H9 (cell line): ENCODE measurements at regions not wholly inside any gene's neighbourhood (a gene's known extent, or its start where the extent isn't known, plus 50 kb on each side); places are given as distances from the start of the nearest gene placed in this dataset.

Source experiments
- DNase-seq: peaks from one replicate; pipeline ENCODE4 v3.0.0-alpha.2; 2017
- H2AFZ ChIP-seq: one replicate; pipeline ENCODE4 v1.6.1; 2013; ENCODE audit warnings: mild to moderate bottlenecking, low read length, control low read depth, moderate library complexity
- H2AK5ac ChIP-seq: 2 replicates; pipeline ENCODE4 v1.6.1; 2013; ENCODE audit warnings: low read length, control low read depth, mixed read lengths; ENCODE audit not compliant: insufficient read length
- H2BK120ac ChIP-seq: one replicate; pipeline ENCODE4 v1.6.1; 2013; ENCODE audit warnings: low read depth, mild to moderate bottlenecking, low read length, control low read depth, inconsistent platforms; ENCODE audit not compliant: poor library complexity, severe bottlenecking
- H2BK12ac ChIP-seq: 2 replicates; pipeline ENCODE4 v1.6.1; 2013; ENCODE audit warnings: low read length, control low read depth, mixed read lengths, low read depth; ENCODE audit not compliant: insufficient read length
- H2BK15ac ChIP-seq: 2 replicates; pipeline ENCODE4 v1.6.1; 2013; ENCODE audit warnings: low read depth, low read length, control low read depth
- H2BK20ac ChIP-seq: one replicate; pipeline ENCODE4 v1.6.1; 2013; ENCODE audit warnings: low read depth, mild to moderate bottlenecking, low read length, control low read depth, inconsistent platforms; ENCODE audit not compliant: poor library complexity, severe bottlenecking
- H2BK5ac ChIP-seq: 2 replicates; pipeline ENCODE4 v1.6.1; 2013; ENCODE audit warnings: low read length, control low read depth, mixed read lengths; ENCODE audit not compliant: insufficient read length
- H3K14ac ChIP-seq: 2 replicates; pipeline ENCODE4 v1.6.1; 2013; ENCODE audit warnings: low read length, control low read depth; ENCODE audit not compliant: insufficient read depth
- H3K18ac ChIP-seq: 2 replicates; pipeline ENCODE4 v1.6.1; 2013; ENCODE audit warnings: low read depth, mild to moderate bottlenecking, mixed read lengths, low read length, control low read depth; ENCODE audit not compliant: insufficient read length
- H3K23ac ChIP-seq: 2 replicates; pipeline ENCODE4 v1.6.1; 2013; ENCODE audit warnings: low read length, control low read depth, mixed read lengths, low read depth; ENCODE audit not compliant: insufficient read length
- H3K23me2 ChIP-seq: 2 replicates; pipeline ENCODE4 v1.6.1; 2013; ENCODE audit warnings: low read depth, mild to moderate bottlenecking, mixed read lengths, low read length, control low read depth; ENCODE audit not compliant: insufficient read length, poor library complexity, severe bottlenecking
- H3K27ac ChIP-seq: 2 replicates; pipeline ENCODE4 v1.5.1; 2013; ENCODE audit warnings: low read length, control low read depth, mixed read lengths, low read depth; ENCODE audit not compliant: insufficient read length
- H3K27me3 ChIP-seq: 2 replicates; pipeline ENCODE4 v1.6.1; 2013; ENCODE audit warnings: low read length, control low read depth, inconsistent platforms; ENCODE audit not compliant: insufficient read depth
- H3K4ac ChIP-seq: 2 replicates; pipeline ENCODE4 v1.6.1; 2013; ENCODE audit warnings: low read depth, mild to moderate bottlenecking, control low read depth, inconsistent platforms, low read length, moderate library complexity
- H3K4me1 ChIP-seq: 2 replicates; pipeline ENCODE4 v1.6.1; 2013; ENCODE audit warnings: low read length, control low read depth, inconsistent platforms; ENCODE audit not compliant: insufficient read depth
- H3K4me2 ChIP-seq: 2 replicates; pipeline ENCODE4 v1.6.1; 2013; ENCODE audit warnings: low read length, control low read depth, mixed read lengths; ENCODE audit not compliant: insufficient read length, insufficient read depth
- H3K56ac ChIP-seq: 2 replicates; pipeline ENCODE4 v1.6.1; 2013; ENCODE audit warnings: low read depth, mild to moderate bottlenecking, mixed read lengths, low read length, control low read depth; ENCODE audit not compliant: insufficient read length
- H3K79me1 ChIP-seq: 2 replicates; pipeline ENCODE4 v1.6.1; 2013; ENCODE audit warnings: low read depth, mild to moderate bottlenecking, moderate library complexity, low read length, control low read depth, inconsistent platforms; ENCODE audit not compliant: insufficient read depth, poor library complexity, severe bottlenecking
- H3K79me2 ChIP-seq: 2 replicates; pipeline ENCODE4 v1.6.1; 2013; ENCODE audit warnings: low read length, control low read depth, inconsistent platforms; ENCODE audit not compliant: insufficient read depth
- H3K9ac ChIP-seq: 2 replicates; pipeline ENCODE4 v1.6.1; 2013; ENCODE audit warnings: low read length, control low read depth, mixed read lengths; ENCODE audit not compliant: insufficient read length; ENCODE audit errors: extremely low read depth
- H3K9me3 ChIP-seq: one replicate; pipeline ENCODE4 v1.6.1; 2013; ENCODE audit warnings: low read depth, low read length, inconsistent platforms; ENCODE audit not compliant: control insufficient read depth
- H3T11ph ChIP-seq: one replicate; pipeline ENCODE4 v1.6.1; 2013; ENCODE audit warnings: mild to moderate bottlenecking, low read length, control low read depth, inconsistent platforms
- H4K20me1 ChIP-seq: one replicate; pipeline ENCODE4 v1.6.1; 2013; ENCODE audit not compliant: control insufficient read depth, insufficient read length, insufficient read depth
- H4K5ac ChIP-seq: 2 replicates; pipeline ENCODE4 v1.6.1; 2013; ENCODE audit warnings: low read depth, mild to moderate bottlenecking, mixed read lengths, low read length, control low read depth; ENCODE audit not compliant: insufficient read length
- H4K8ac ChIP-seq: replicated peaks from 2 replicates; pipeline ENCODE4 v1.6.1; 2013; ENCODE audit warnings: low read length, control low read depth, mixed read lengths, low read depth; ENCODE audit not compliant: insufficient read length
- H4K91ac ChIP-seq: 2 replicates; pipeline ENCODE4 v1.6.1; 2013; ENCODE audit warnings: low read depth, mild to moderate bottlenecking, moderate library complexity, mixed read lengths, low read length, control low read depth; ENCODE audit not compliant: insufficient read length
- H3K27ac Mint-ChIP-seq, 3 experiments: 2 replicates in 2 of 3; 3 replicates in 1 of 3; pipeline ENCODE4 v1.8.0; 2020 to 2021; ENCODE audit warnings: mixed read lengths in 3 of 3, mild to moderate bottlenecking in 1 of 3, moderate library complexity in 1 of 3
- H3K27me3 Mint-ChIP-seq: 2 replicates; pipeline ENCODE4 v1.8.0; 2021; ENCODE audit warnings: low read depth, mild to moderate bottlenecking, moderate library complexity, mixed read lengths
- H3K36me3 Mint-ChIP-seq, 3 experiments: 2 replicates in 2 of 3; 3 replicates in 1 of 3; pipeline ENCODE4 v1.8.0; 2020 to 2021; ENCODE audit warnings: low read depth in 3 of 3, mixed read lengths in 3 of 3; ENCODE audit not compliant: insufficient read depth in 1 of 3
- H3K4me1 Mint-ChIP-seq, 2 experiments: 2 replicates each; pipeline ENCODE4 v1.8.0; 2020; ENCODE audit warnings: mixed read lengths in 2 of 2
- H3K4me3 Mint-ChIP-seq, 2 experiments: 2 replicates in 1 of 2; 3 replicates in 1 of 2; pipeline ENCODE4 v1.8.0; 2020 to 2021; ENCODE audit warnings: mild to moderate bottlenecking in 2 of 2, mixed read lengths in 2 of 2, moderate library complexity in 1 of 2
- H3K9me3 Mint-ChIP-seq, 2 experiments: 2 replicates in 1 of 2; 3 replicates in 1 of 2; pipeline ENCODE4 v1.8.0; 2020; ENCODE audit warnings: mild to moderate bottlenecking in 2 of 2, mixed read lengths in 2 of 2, moderate library complexity in 1 of 2
- WGBS: extraction: QIAGEN DNeasy Blood & Tissue Kit; methylation state at CpG from one replicate; pipeline ENCODE4 v1.1.7; 2013; ENCODE audit warnings: missing lambda C conversion rate, low lambda C conversion rate, mixed read lengths; ENCODE audit not compliant: insufficient read length; ENCODE audit errors: extremely low coverage; 5-methylcytosine and 5-hydroxymethylcytosine counted together
- TF ChIP-seq, protein P1 (sequence below): fragments of 200-600 bp; sonication (generic); conservative IDR thresholded peaks from 3 replicates; pipeline ENCODE4 v1.8.0; 2021; ENCODE audit warnings: antibody characterized with exemption, mild to moderate bottlenecking

DNA sequence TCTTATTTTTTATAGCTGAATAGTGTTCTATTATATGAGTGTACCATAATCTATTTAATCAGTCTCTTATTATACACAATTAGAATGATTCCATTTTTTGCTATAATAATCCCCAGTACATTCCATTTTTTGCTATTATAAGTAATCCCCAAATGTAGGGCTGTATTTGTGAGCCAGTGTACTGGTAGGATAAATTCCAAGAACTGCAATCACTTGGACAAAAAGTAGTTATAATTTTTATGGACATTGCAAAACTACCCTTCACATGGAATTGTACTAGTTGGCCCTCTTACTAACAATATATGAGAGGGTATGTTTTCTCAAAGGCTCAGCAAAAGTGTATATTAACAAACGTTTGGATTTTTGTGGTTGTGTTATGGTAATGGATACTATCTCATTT is 481.7 kb upstream of the CLINT1 start:
- H3K27me3 ChIP-seq, result no peaks in the 10 kb centered on the region
- no peak overlapping the region for H3K56ac ChIP-seq
- no CpG with 5 or more reads among the region's 1 CpG for WGBS
- no peak overlapping the region for H3K23ac ChIP-seq
- no peak overlapping the region for H3K27ac Mint-ChIP-seq
- H3K27ac ChIP-seq, result no peak overlapping the region
- peaks cover 12 to 14% of the 10 kb centered on the region in 2 experiments for H3K9me3 Mint-ChIP-seq
- H2BK15ac ChIP-seq, result no peak overlapping the region
- H3K79me2 ChIP-seq, result no peaks in the 10 kb centered on the region
- no peak overlapping the region for H2BK20ac ChIP-seq
- no peak overlapping the region for H4K8ac ChIP-seq
- no peaks in the 10 kb centered on the region for H3K27me3 Mint-ChIP-seq
- no peak overlapping the region for H3K9ac ChIP-seq
- no peak overlapping the region for H3K4ac ChIP-seq
- no peaks in the 10 kb centered on the region for H3K23me2 ChIP-seq
- H2BK120ac ChIP-seq, result no peak overlapping the region
- no peak overlapping the region for H4K5ac ChIP-seq
- H3K4me2 ChIP-seq, result no peak overlapping the region
- TF ChIP-seq, protein P1, sequence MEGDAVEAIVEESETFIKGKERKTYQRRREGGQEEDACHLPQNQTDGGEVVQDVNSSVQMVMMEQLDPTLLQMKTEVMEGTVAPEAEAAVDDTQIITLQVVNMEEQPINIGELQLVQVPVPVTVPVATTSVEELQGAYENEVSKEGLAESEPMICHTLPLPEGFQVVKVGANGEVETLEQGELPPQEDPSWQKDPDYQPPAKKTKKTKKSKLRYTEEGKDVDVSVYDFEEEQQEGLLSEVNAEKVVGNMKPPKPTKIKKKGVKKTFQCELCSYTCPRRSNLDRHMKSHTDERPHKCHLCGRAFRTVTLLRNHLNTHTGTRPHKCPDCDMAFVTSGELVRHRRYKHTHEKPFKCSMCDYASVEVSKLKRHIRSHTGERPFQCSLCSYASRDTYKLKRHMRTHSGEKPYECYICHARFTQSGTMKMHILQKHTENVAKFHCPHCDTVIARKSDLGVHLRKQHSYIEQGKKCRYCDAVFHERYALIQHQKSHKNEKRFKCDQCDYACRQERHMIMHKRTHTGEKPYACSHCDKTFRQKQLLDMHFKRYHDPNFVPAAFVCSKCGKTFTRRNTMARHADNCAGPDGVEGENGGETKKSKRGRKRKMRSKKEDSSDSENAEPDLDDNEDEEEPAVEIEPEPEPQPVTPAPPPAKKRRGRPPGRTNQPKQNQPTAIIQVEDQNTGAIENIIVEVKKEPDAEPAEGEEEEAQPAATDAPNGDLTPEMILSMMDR, result no peak
- H3K4me1 ChIP-seq, result no peaks in the 10 kb centered on the region
- H4K20me1 ChIP-seq, result no peaks in the 10 kb centered on the region
- H3K36me3 Mint-ChIP-seq, result peaks cover 0 to 17% (median 0%) of the 10 kb centered on the region in 3 experiments; a peak in 2 of 7 replicates
- H2BK12ac ChIP-seq, result no peak overlapping the region
- H4K91ac ChIP-seq, result no peak overlapping the region
- no peak overlapping the region for H3K18ac ChIP-seq
- H3K4me3 Mint-ChIP-seq, result no peak overlapping the region
- no peaks in the 10 kb centered on the region for H3K4me1 Mint-ChIP-seq
- H3K14ac ChIP-seq, result no peak overlapping the region
- DNase-seq, result no peak
- no peaks in the 10 kb centered on the region for H3K9me3 ChIP-seq
- H3K79me1 ChIP-seq, result no peaks in the 10 kb centered on the region
- no peak overlapping the region for H2AFZ ChIP-seq
- H3T11ph ChIP-seq, result no peak overlapping the region
- no peak overlapping the region for H2AK5ac ChIP-seq
- H2BK5ac ChIP-seq, result no peak overlapping the region
